ENCODE measurements at regions not wholly inside any gene's neighbourhood (a gene's known extent, or its start where the extent isn't known, plus 50 kb on each side); places are given as distances from the start of the nearest gene placed in this dataset.

- TF ChIP-seq ZNF219 (CRISPR knock-in tag; IDR thresholded peaks at IDR 0.05; ENCODE audit: borderline replicate concordance), result no peak
- TF ChIP-seq USF2 (CRISPR knock-in tag; IDR thresholded peaks at IDR 0.05), result no peak
- no peak for TF ChIP-seq RELA (CRISPR knock-in tag; IDR thresholded peaks at IDR 0.05; ENCODE audit: borderline replicate concordance)
- TF ChIP-seq CTCF (IDR thresholded peaks at IDR 0.05), result no peak
Observed at GRCh38 chr6:71454056-71454455, 165.4 kb downstream of the OGFRL1 start.
